Activated T-cell treated with anti-CD3 and anti-CD28 coated beads for 4 hours (primary cell): ENCODE measurements at regions not wholly inside any gene's neighbourhood (a gene's known extent, or its start where the extent isn't known, plus 50 kb on each side); places are given as distances from the start of the nearest gene placed in this dataset.
A peak's percentile ranks its signal among the peaks of the same experiment; 100 is the strongest.

Experiments
- DNase-seq: peaks from one replicate; pipeline ENCODE4 v3.0.0-alpha.2; 2020

GRCh38 chr4:81921751-81922159, 450.0 kb upstream of the RASGEF1B start:
- DNase-seq, result no peak

- DNase-seq, result no peak
Observed at GRCh38 chr4:81919810-81920209, 448.1 kb upstream of the RASGEF1B start.

GRCh38 chr4:81919223-81919622, 447.5 kb upstream of the RASGEF1B start:
- DNase-seq, result no peak

GRCh38 chr4:81915430-81915829, 443.7 kb upstream of the RASGEF1B start:
- DNase-seq, result no peak

GRCh38 chr4:81914623-81915022, 442.9 kb upstream of the RASGEF1B start:
- no peak for DNase-seq

GRCh38 chr4:81913427-81913879, 441.7 kb upstream of the RASGEF1B start:
- DNase-seq, result peak; percentile 30

- no peak for DNase-seq
Observed at GRCh38 chr4:81912376-81913030, 440.8 kb upstream of the RASGEF1B start.

GRCh38 chr4:81906905-81907304, 435.2 kb upstream of the RASGEF1B start:
- no peak for DNase-seq

GRCh38 chr4:81905971-81906370, 434.3 kb upstream of the RASGEF1B start:
- DNase-seq, result no peak

GRCh38 chr4:81904121-81904520, 432.4 kb upstream of the RASGEF1B start:
- no peak for DNase-seq

GRCh38 chr4:81903212-81903611, 431.5 kb upstream of the RASGEF1B start:
- DNase-seq, result no peak

GRCh38 chr4:81898862-81899504, 427.3 kb upstream of the RASGEF1B start:
- no peak for DNase-seq

GRCh38 chr4:81896936-81897335, 425.2 kb upstream of the RASGEF1B start:
- no peak for DNase-seq

GRCh38 chr4:81891005-81891996, 419.6 kb upstream of the RASGEF1B start:
- DNase-seq, result no peak

- DNase-seq, result no peak
Observed at GRCh38 chr4:81884986-81885385, 413.3 kb upstream of the RASGEF1B start.

GRCh38 chr4:81883530-81884450, 412.1 kb upstream of the RASGEF1B start:
- DNase-seq, result no peak

- no peak for DNase-seq
Observed at GRCh38 chr4:81883004-81883403, 411.3 kb upstream of the RASGEF1B start.

- DNase-seq, result no peak
Observed at GRCh38 chr4:81881855-81882621, 410.3 kb upstream of the RASGEF1B start.

- no peak for DNase-seq
Observed at GRCh38 chr4:81876106-81876505, 404.4 kb upstream of the RASGEF1B start.

GRCh38 chr4:81874661-81875515, 403.2 kb upstream of the RASGEF1B start:
- DNase-seq, result no peak

GRCh38 chr4:81870275-81870674, 398.6 kb upstream of the RASGEF1B start:
- DNase-seq, result no peak
